GM21786 (cell line): ENCODE measurements at regions not wholly inside any gene's neighbourhood (a gene's known extent, or its start where the extent isn't known, plus 50 kb on each side); places are given as distances from the start of the nearest gene placed in this dataset.
"Not testable (repeated sequence)": the region's sequence is repeated elsewhere in the genome, so short reads cannot be mapped to it uniquely, and the experiment has no call there.

Experiments
- ATAC-seq: cut with Tn5 transposase; IDR thresholded peaks from one replicate; pipeline ENCODE4 v1.9.1; 2021; ENCODE audit not compliant: unreplicated experiment

DNA sequence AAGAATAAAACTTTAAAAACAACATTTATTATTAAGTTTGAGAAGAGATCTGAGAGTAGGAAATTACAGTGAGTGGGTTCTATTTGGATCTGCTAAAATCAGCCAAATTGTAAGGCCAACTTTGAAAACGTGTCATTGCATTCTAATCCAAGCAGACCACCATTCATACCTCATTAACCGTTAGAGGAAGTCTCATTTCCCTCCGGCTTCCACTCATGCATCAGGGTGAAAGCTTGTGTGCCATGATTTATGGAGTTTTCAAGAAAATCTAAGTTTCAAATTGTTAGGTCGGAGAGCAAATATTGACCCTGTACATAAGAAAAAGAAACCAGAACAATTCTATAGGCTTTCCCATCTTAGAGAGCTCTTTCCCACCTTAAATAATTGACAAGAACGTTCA, 166.6 kb upstream of the NRG3 start:
- ATAC-seq = no peak

DNA sequence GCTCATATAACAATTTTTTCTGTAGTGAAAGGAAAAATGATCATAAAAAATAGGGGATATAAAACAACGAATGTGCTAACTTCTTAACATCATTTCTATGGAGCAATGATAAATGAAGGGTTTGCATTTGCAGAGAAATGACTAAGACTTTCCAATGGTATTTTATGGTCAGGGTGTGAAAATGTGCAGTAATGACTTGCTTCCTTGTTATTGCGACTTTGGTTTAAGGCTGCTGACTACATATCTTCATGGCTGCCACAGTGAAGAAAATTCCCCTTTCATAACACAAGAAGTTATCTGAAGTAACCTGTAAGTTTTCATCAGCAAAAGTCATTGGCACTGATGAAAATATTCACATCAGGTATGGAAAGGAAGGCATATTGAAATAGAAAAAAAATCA, 166.1 kb upstream of the NRG3 start:
- ATAC-seq = no peak

DNA sequence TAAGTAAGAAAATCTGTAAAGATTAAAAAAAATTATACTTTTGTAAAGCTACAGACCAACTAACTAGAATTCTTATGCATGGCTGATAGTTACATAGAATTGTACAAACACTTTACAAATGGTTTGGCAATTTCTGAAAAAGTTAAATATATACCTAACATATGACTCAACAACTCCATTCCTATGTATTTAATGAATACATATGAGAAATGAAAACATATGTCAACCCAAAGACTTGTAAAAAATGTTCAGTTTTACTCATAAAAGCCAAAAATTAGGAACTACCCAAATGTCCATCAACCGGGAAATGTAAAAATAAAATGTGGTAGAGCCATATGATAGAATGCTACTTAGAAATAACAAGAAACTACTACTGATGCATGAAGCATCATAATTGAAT, 152.6 kb upstream of the NRG3 start:
- ATAC-seq = no peak

DNA sequence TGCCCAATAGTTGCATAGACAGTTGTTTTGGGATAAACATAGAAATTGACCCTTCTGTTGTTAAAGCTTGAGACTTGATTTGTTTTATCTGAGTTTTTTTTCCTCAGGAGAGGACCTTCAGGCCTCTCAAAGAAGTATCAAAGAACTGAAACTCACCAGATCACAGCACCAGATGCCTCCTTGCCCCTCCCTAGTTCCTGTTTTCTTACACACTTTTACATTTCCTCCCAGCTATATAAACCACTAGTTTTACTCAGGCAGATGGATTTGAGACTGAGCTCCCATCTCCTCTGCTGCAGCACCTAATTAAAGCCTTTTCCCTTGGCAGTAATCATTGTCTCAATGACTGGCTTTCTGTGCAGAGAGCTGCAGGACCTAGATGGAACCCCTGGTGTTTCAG, 150.6 kb upstream of the NRG3 start:
- ATAC-seq = no peak

DNA sequence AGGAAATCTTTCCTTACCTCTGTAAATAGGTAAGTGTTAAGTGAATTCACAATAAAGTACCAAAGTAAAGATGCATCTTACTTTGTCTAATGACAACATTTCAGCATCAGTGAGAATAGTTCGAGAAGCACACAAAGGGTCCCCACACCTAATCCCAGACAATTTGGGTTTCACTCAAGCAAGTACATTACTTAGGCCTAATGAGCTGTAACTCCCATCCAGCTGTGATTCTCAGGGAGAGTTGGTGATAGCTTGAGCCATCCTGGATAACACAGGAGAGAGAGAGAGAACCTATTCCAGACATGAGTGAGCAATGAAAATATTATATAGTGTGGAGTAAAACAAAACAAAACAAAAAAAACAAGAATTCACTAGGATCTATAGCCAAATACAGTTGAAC, 149.1 kb upstream of the NRG3 start:
- no peak for ATAC-seq

DNA sequence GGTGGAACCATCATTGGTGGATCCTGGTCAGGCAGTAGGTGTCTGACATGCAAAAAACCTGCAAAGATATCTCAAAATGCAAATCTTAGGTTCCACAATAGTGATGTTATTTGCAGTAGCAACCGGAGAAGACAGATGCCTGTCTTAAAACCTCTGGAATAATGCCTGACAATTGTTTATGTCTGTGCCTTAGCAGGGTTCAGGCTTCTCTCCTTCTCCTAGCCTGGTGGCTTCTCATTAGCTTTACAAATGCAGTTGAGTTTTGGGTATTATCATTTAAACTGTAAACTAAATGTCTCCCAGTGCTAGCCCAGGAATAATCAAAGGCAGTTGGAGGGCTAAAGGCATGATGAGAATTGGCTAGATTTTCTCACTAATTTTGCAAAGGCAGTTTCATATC, 146.3 kb upstream of the NRG3 start:
- no peak for ATAC-seq

DNA sequence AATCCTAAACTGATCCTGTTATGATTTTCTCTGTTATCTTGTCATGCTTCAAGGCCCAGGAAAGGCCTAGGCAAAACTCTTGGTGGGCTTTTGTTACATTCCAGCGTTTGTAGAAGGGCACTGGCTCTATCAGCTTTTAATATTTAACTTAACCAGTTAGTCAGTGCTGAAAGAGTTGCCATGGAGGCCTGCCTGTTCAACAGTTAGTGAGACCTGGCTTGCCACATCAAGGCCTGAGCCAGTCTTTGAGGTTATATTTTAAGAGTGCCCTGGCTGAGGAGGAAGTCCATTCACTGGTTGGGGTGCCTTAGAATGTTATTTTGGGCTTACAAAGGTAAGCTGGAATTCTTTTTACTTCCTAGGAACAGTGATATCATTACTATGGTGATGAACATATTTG, 144.1 kb upstream of the NRG3 start:
- ATAC-seq = no peak

DNA sequence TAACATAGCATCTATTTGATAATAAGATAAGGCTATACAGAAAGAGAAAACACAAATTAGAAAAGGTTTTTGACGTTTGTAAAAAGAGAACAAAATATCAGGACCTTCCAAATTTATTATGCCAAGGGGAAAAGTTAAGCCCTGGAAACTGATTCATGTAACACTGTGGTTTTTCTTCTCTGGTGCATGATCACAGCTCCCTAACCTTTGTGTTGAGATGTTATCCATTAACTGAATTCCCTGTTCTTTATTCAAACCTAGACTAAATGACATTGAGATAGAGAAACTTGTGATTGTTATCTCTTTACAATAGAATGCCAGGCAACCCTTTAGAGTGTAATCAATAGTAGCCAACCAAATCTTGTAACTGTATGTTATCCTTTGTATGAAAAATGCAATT, 141.5 kb upstream of the NRG3 start:
- no peak for ATAC-seq

DNA sequence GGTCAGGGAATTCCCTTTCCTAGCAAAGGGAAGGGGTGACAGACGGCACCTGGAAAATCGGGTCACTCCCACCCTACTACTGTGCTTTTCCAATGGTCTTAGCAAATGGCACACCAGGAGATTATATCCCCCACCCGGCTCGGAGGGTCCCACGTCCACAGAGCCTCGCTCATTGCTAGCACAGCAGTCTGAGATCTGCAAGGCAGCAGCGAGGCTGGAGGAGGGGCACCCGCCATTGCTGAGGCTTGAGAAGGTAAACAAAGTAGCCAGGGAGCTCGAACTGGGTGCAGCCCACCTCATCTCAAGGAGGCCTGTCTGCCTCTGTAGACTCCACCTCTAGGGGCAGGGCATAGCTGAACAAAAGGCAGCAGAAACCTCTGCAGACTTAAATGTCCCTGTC, 139.8 kb upstream of the NRG3 start:
- not testable (repeated sequence) for ATAC-seq

DNA sequence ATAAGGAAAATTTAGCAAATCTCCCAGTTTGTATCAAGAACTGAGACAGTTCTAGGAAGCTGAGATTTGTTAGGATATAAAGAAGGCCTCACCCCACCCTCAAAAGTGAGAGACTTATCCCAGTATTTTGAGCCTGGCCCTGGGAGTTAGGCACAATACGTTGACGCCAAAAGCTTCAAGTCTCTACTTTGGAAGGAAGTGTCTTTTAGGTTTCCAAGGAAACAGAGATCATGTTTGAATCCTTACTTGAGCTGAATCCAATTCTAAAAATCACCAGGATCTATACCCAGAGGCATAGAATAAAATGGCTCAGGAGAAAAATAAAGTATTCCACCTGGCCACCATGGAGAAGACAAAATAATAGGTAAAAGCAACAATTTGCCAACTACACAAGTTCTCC, 115.9 kb upstream of the NRG3 start:
- ATAC-seq = no peak

DNA sequence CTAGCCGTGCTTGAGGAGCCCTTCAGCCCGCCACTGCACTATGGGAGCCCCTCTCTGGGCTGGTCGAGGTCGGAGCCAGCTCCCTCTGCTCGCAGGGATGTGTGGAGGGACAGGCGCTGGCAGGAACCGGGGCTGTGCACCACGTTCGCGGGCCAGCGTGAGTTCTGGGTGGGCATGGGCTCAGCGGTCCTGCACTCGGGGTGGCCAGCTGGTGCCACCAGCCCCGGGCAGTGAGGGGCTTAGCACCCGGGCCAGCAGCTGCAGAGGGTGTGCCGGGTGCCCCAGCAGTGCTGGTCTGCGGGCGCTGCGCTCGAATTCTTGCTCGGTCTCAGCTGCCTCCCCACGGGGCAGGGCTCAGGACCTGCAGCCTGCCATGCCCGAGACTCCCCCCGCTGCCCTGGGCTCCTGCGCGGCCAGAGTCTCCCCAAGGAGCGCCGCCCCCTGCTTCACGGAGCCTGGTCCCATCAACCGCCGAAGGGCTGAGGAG, 90.8 kb upstream of the NRG3 start:
- no peak for ATAC-seq

DNA sequence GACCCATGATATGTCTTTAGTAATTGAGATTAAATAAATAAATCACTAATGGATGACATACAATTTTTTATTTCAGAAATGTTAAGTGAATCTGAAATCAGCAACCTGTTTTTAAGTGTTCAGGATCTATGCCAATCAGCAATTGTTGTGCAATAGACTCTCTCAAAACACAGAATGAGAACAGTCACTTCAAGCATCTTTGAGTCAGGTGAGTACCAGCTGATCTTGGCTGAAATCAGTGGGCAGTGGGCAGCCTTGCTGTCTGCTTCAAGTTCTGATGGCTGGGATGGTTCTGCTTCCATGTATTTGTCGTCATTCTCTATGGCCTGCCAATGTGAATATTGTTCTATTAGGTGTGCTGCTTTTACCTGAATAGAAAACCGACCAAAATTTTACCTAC, 82.3 kb upstream of the NRG3 start:
- no peak for ATAC-seq

DNA sequence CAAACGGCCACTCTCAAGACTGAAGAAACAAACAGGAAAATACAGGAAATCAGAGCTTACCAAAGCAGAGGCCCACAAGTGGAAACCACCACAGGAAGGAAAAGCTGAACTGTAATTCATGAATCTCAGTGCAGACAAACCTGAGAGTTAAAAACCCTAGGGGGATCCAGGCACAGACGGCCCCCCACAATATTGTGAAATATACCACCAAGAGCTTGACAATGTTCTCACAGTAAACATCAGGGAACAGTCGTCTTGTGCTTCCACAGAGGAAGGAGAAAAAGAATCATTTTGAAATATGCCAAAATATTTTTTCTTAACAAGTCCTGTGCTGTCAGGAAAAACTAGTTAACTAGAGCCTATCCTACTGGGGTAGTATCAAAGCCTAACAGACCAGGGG, 68.2 kb upstream of the NRG3 start:
- no peak for ATAC-seq

DNA sequence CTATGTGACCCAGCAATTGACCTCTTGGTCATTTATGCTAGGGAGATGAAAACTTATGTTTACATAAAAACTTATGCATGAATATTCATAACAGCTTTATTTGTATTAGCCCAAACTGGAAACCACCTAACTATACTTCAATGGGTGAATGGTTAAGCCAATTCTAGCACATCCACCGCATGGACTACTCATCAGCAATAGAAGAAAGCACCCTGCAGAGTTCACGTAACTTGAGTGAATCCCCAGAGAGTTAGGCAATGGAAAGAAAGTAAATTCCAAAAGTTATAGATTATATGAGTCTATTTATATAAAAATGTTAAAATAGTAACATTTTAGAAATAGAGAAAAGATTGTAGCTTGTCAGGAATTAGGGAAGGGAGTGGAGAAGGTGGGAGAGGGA, 60.2 kb upstream of the NRG3 start:
- ATAC-seq = no peak

DNA sequence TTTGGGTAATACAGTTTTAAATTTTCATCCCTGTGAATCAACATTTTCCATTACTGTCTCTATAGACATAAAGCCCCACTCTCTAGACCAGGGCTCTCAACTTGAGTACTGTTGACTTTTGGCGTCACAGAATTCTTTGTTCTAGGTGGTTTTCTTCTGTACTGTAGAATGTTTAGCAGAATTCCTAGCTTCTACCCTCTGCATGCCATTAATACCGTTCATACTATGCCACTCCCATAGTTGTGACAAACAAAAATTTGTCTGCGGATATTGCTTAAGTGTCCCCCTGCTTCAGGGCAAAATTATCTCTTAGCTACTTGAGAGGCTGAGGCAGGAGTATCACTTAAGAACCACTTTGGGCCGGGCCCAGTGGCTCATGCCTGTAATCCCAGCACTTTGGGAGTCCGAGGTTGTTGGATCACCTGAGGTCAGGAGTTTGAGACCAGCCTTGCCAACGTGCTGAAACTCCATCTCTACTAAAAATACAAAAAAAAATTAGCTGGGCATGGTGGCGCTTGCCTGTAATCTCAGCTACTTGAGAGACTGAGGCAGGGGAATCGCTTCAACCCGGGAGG, 57.3 kb upstream of the NRG3 start:
- no peak for ATAC-seq

DNA sequence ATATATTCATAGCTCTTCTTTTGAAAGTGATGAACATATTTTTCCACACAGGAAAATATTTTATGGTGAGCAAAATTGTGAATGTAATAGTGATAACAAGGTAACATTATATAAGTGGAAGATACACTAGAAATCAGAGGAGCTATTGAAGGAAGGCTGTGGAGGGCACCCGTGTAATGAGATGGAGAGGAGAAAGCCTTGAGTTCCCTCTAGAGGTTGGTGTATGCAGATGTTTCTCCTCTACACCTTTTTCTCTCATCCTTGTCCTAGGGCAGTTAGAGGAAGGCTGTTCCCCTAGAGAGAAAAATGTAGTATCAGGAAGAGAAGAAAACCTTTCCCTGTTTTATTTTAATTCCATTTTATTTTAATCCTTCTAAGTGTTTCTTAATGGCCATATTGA, 54.6 kb upstream of the NRG3 start:
- ATAC-seq = no peak
